Astrocyte (in vitro differentiated cells and primary cell): ENCODE measurements at regions not wholly inside any gene's neighbourhood (a gene's known extent, or its start where the extent isn't known, plus 50 kb on each side); places are given as distances from the start of the nearest gene placed in this dataset.

Source experiments
- DNase-seq: peaks from one replicate; pipeline ENCODE4 v3.0.0-alpha.2; 2010; ENCODE audit warnings: low read depth
- FAIRE-seq: peaks from 2 replicates; lab custom pipeline; 2011; peaks lifted over from hg19 to GRCh38; lab: Jason Lieb, UNC
- H2AFZ ChIP-seq: 2 replicates; pipeline ENCODE4 v1.6.0; 2012; ENCODE audit warnings: low read depth, low read length, inconsistent platforms
- H3K27ac ChIP-seq: 2 replicates; pipeline ENCODE4 v1.5.1; 2011; ENCODE audit warnings: low read depth, low read length, inconsistent platforms
- H3K27me3 ChIP-seq: 2 replicates; pipeline ENCODE4 v1.6.0; 2011; ENCODE audit warnings: low read length, inconsistent platforms; ENCODE audit not compliant: insufficient read depth
- H3K36me3 ChIP-seq: 2 replicates; pipeline ENCODE4 v1.5.1; 2011; ENCODE audit warnings: low read length, inconsistent platforms; ENCODE audit not compliant: insufficient read depth
- H3K4me1 ChIP-seq: 2 replicates; pipeline ENCODE4 v1.5.1; 2011; ENCODE audit warnings: low read length, inconsistent platforms; ENCODE audit not compliant: insufficient read depth
- H3K4me2 ChIP-seq: 2 replicates; pipeline ENCODE4 v1.6.0; 2012; ENCODE audit warnings: low read length, inconsistent platforms
- H3K4me3 ChIP-seq: 2 replicates; pipeline ENCODE4 v1.5.1; 2011; ENCODE audit warnings: low read depth, mild to moderate bottlenecking, low read length, inconsistent platforms; ENCODE audit not compliant: insufficient read depth
- H3K79me2 ChIP-seq: 2 replicates; pipeline ENCODE4 v1.6.0; 2012; ENCODE audit warnings: mild to moderate bottlenecking, low read length, inconsistent platforms; ENCODE audit not compliant: insufficient read depth
- H3K9ac ChIP-seq: 2 replicates; pipeline ENCODE4 v1.6.0; 2012; ENCODE audit warnings: mild to moderate bottlenecking, low read length, inconsistent platforms
- H3K9me3 ChIP-seq: 2 replicates; pipeline ENCODE4 v1.5.1; 2012; ENCODE audit warnings: low read depth, mild to moderate bottlenecking, low read length, inconsistent platforms; ENCODE audit not compliant: insufficient read depth
- H4K20me1 ChIP-seq: 2 replicates; pipeline ENCODE4 v1.6.0; 2012; ENCODE audit warnings: low read length, inconsistent platforms; ENCODE audit not compliant: insufficient read depth
- H3K27ac Mint-ChIP-seq: one replicate; pipeline ENCODE4 v1.8.0; 2021; ENCODE audit warnings: mild to moderate bottlenecking, mixed read lengths; ENCODE audit not compliant: unreplicated experiment
- H3K27me3 Mint-ChIP-seq: one replicate; pipeline ENCODE4 v1.8.0; 2021; ENCODE audit warnings: low read depth, mixed read lengths; ENCODE audit not compliant: unreplicated experiment
- H3K36me3 Mint-ChIP-seq: one replicate; pipeline ENCODE4 v1.8.0; 2021; ENCODE audit warnings: low read depth, mixed read lengths; ENCODE audit not compliant: unreplicated experiment
- H3K4me1 Mint-ChIP-seq: one replicate; pipeline ENCODE4 v1.8.0; 2021; ENCODE audit warnings: low read depth, mixed read lengths; ENCODE audit not compliant: unreplicated experiment
- H3K4me3 Mint-ChIP-seq: one replicate; pipeline ENCODE4 v1.8.0; 2021; ENCODE audit warnings: mild to moderate bottlenecking, moderate library complexity, mixed read lengths; ENCODE audit not compliant: unreplicated experiment
- H3K9me3 Mint-ChIP-seq: one replicate; pipeline ENCODE4 v1.8.0; 2021; ENCODE audit warnings: mild to moderate bottlenecking, mixed read lengths; ENCODE audit not compliant: unreplicated experiment
- CTCF ChIP-seq: IDR thresholded peaks from 2 replicates; pipeline ENCODE4 v1.5.1; 2011; ENCODE audit warnings: low read depth, mild to moderate bottlenecking, inconsistent platforms, low read length, moderate library complexity; ENCODE audit not compliant: insufficient read depth
- EZH2 ChIP-seq: IDR thresholded peaks from 2 replicates; pipeline ENCODE4 v1.6.1; 2012; ENCODE audit warnings: mild to moderate bottlenecking, low read length, inconsistent platforms; ENCODE audit not compliant: insufficient read depth

- no peak overlapping the region for H2AFZ ChIP-seq
- peak; percentile 66 for TF ChIP-seq CTCF
- no peak for TF ChIP-seq EZH2
- peaks cover 4% of the 10 kb centered on the region for H3K4me1 ChIP-seq
- Mint-ChIP-seq H3K4me1 (no peaks in the 10 kb centered on the region), H3K9me3 (peaks cover 3% of the 10 kb centered on the region), H3K36me3 (peaks cover 2% of the 10 kb centered on the region), H3K27ac (no peak overlapping the region), H3K4me3 (no peak overlapping the region), H3K27me3 (no peaks in the 10 kb centered on the region)
- H3K27ac ChIP-seq: no peak overlapping the region
- H3K4me3 ChIP-seq: no peak overlapping the region
- no peak for FAIRE-seq
- DNase-seq: no peak
- no peaks in the 10 kb centered on the region for H3K79me2 ChIP-seq
- H3K9me3 ChIP-seq: no peaks in the 10 kb centered on the region
- peak overlapping the region; percentile 14 for H3K4me2 ChIP-seq
- no peaks in the 10 kb centered on the region for H3K27me3 ChIP-seq
- no peaks in the 10 kb centered on the region for H4K20me1 ChIP-seq
- H3K36me3 ChIP-seq: no peaks in the 10 kb centered on the region
- no peak overlapping the region for H3K9ac ChIP-seq
Measured at GRCh38 chr2:152861349-152861942, 143.0 kb downstream of the ARL6IP6 start.

- H4K20me1 ChIP-seq: no peaks in the 10 kb centered on the region
- no peak overlapping the region for H3K4me2 ChIP-seq
- no peaks in the 10 kb centered on the region for H3K27me3 ChIP-seq
- H3K4me3 ChIP-seq: no peak overlapping the region
- H3K9me3 ChIP-seq: no peaks in the 10 kb centered on the region
- no peaks in the 10 kb centered on the region for H3K27me3 Mint-ChIP-seq
- no peaks in the 10 kb centered on the region for H3K79me2 ChIP-seq
- no peaks in the 10 kb centered on the region for H3K36me3 ChIP-seq
- no peaks in the 10 kb centered on the region for H3K36me3 Mint-ChIP-seq
- H3K9ac ChIP-seq: no peak overlapping the region
- TF ChIP-seq EZH2: no peak
- no peak for TF ChIP-seq CTCF
- H3K27ac ChIP-seq: no peak overlapping the region
- no peak overlapping the region for H3K4me3 Mint-ChIP-seq
- H3K4me1 Mint-ChIP-seq: no peaks in the 10 kb centered on the region
- H3K27ac Mint-ChIP-seq: no peak overlapping the region
- H3K9me3 Mint-ChIP-seq: peaks cover 3% of the 10 kb centered on the region
- no peak overlapping the region for H2AFZ ChIP-seq
- peaks cover 4% of the 10 kb centered on the region for H3K4me1 ChIP-seq
- DNase-seq: no peak
- FAIRE-seq: no peak
Measured at GRCh38 chr2:152858594-152859265, 140.3 kb downstream of the ARL6IP6 start.
